HEK293 (cell line): ENCODE measurements at regions not wholly inside any gene's neighbourhood (a gene's known extent, or its start where the extent isn't known, plus 50 kb on each side); places are given as distances from the start of the nearest gene placed in this dataset.

ENCODE experiments used
- CTCF ChIA-PET: fragments of 350-600 bp; formaldehyde crosslinking; extraction: SDS; loops from one replicate; lab custom pipeline; 2021; ENCODE audit warnings: antibody characterized with exemption; lab: Yijun Ruan, JAX
- POLR2A ChIA-PET: fragments of 300-600 bp; formaldehyde crosslinking; extraction: SDS; loops from one replicate; lab custom pipeline; 2020; ENCODE audit warnings: antibody characterized with exemption, inconsistent platforms; lab: Yijun Ruan, JAX
- H3K27ac ChIP-seq: fragments of 200-500 bp; sonication (Bioruptor generic); 2 replicates; pipeline ENCODE4 v1.5.1; 2014; ENCODE audit warnings: low read depth, low read length, control low read depth, inconsistent platforms; ENCODE audit errors: extremely low read depth
- H3K36me3 ChIP-seq, 2 experiments: fragments of 200-500 bp in 1 of 2; sonication (Bioruptor generic) in 1 of 2; 1 replicate in 1 of 2; 2 replicates in 1 of 2; pipeline ENCODE4 v1.5.1; 2014 to 2017; ENCODE audit warnings: inconsistent platforms in 2 of 2, low read length in 2 of 2; ENCODE audit not compliant: control insufficient read depth in 2 of 2, insufficient read depth in 1 of 2
- H3K4me1 ChIP-seq: fragments of 200-500 bp; sonication (Bioruptor generic); 2 replicates; pipeline ENCODE4 v1.5.1; 2014; ENCODE audit warnings: mild to moderate bottlenecking, low read length, inconsistent platforms; ENCODE audit not compliant: control insufficient read depth, insufficient read depth
- H3K4me3 ChIP-seq: 2 replicates; pipeline ENCODE4 v1.5.1; 2011; ENCODE audit warnings: low read depth, mild to moderate bottlenecking, control low read depth, low read length, moderate library complexity
- H3K9me3 ChIP-seq: fragments of 200-500 bp; sonication (Bioruptor generic); 2 replicates; pipeline ENCODE4 v1.5.1; 2014; ENCODE audit warnings: low read depth, low read length, inconsistent platforms; ENCODE audit not compliant: control insufficient read depth, insufficient read depth
- BCL11B ChIP-seq: fragments of 450-650 bp; formaldehyde crosslinking; IDR thresholded peaks from 2 replicates; pipeline ENCODE4 v1.5.1; 2016; ENCODE audit warnings: low read depth, missing biosample characterization, missing genetic modification characterization
- EGR2 ChIP-seq: fragments of 450-650 bp; formaldehyde crosslinking; IDR thresholded peaks from 2 replicates; pipeline ENCODE4 v1.5.1; 2016; ENCODE audit warnings: low read depth, missing biosample characterization, missing genetic modification characterization
- GFI1B ChIP-seq: fragments of 450-650 bp; formaldehyde crosslinking; IDR thresholded peaks from 2 replicates; pipeline ENCODE4 v1.5.1; 2016; ENCODE audit warnings: missing biosample characterization, missing genetic modification characterization
- KLF17 ChIP-seq: fragments of 450-650 bp; formaldehyde crosslinking; IDR thresholded peaks from 2 replicates; pipeline ENCODE4 v1.5.1; 2016; ENCODE audit warnings: missing biosample characterization, missing genetic modification characterization
- OVOL3 ChIP-seq: fragments of 450-650 bp; formaldehyde crosslinking; IDR thresholded peaks from 2 replicates; pipeline ENCODE4 v1.5.1; 2016; ENCODE audit warnings: missing biosample characterization, missing genetic modification characterization
- SP2 ChIP-seq: fragments of 450-650 bp; formaldehyde crosslinking; IDR thresholded peaks from 2 replicates; pipeline ENCODE4 v1.5.1; 2016; ENCODE audit warnings: missing biosample characterization, missing genetic modification characterization
- TRIM28 ChIP-seq: IDR thresholded peaks from 2 replicates; pipeline ENCODE4 v1.6.1; 2011; ENCODE audit warnings: low read length, control low read depth, borderline replicate concordance
- WT1 ChIP-seq: fragments of 450-650 bp; formaldehyde crosslinking; IDR thresholded peaks from 2 replicates; pipeline ENCODE4 v1.5.1; 2016; ENCODE audit warnings: missing biosample characterization, missing genetic modification characterization
- ZNF10 ChIP-seq: fragments of 450-650 bp; formaldehyde crosslinking; IDR thresholded peaks from 2 replicates; pipeline ENCODE4 v1.5.1; 2017; ENCODE audit warnings: missing biosample characterization, missing genetic modification characterization
- ZNF157 ChIP-seq: fragments of 450-650 bp; formaldehyde crosslinking; IDR thresholded peaks from 2 replicates; pipeline ENCODE4 v1.5.1; 2016; ENCODE audit warnings: missing biosample characterization, missing genetic modification characterization
- ZNF223 ChIP-seq: fragments of 450-650 bp; formaldehyde crosslinking; IDR thresholded peaks from 2 replicates; pipeline ENCODE4 v1.5.1; 2016; ENCODE audit warnings: missing biosample characterization, missing genetic modification characterization
- ZNF26 ChIP-seq: fragments of 450-650 bp; formaldehyde crosslinking; IDR thresholded peaks from 2 replicates; pipeline ENCODE4 v1.5.1; 2016; ENCODE audit warnings: missing biosample characterization, missing genetic modification characterization
- ZNF302 ChIP-seq: fragments of 450-650 bp; formaldehyde crosslinking; IDR thresholded peaks from 2 replicates; pipeline ENCODE4 v1.5.1; 2016; ENCODE audit warnings: missing biosample characterization, missing genetic modification characterization, low read depth
- ZNF324 ChIP-seq: fragments of 450-650 bp; formaldehyde crosslinking; IDR thresholded peaks from 2 replicates; pipeline ENCODE4 v1.5.1; 2016; ENCODE audit warnings: missing biosample characterization, missing genetic modification characterization
- ZNF558 ChIP-seq: fragments of 450-650 bp; formaldehyde crosslinking; IDR thresholded peaks from 2 replicates; pipeline ENCODE4 v1.5.1; 2016; ENCODE audit warnings: missing biosample characterization, missing genetic modification characterization
- ZNF596 ChIP-seq: fragments of 450-650 bp; IDR thresholded peaks from 2 replicates; pipeline ENCODE4 v1.5.0; 2018; ENCODE audit warnings: missing biosample characterization, mild to moderate bottlenecking, missing genetic modification characterization, moderate library complexity
- ZNF830 ChIP-seq: fragments of 450-650 bp; IDR thresholded peaks from 2 replicates; pipeline ENCODE4 v1.5.0; 2018; ENCODE audit warnings: missing biosample characterization, missing genetic modification characterization, low read depth, mild to moderate bottlenecking, moderate library complexity
- TF ChIP-seq, protein P1 (sequence below): fragments of 450-650 bp; formaldehyde crosslinking; IDR thresholded peaks from 2 replicates; pipeline ENCODE4 v1.5.1; 2016; ENCODE audit warnings: missing biosample characterization, missing genetic modification characterization
- TF ChIP-seq, protein P2 (sequence below): fragments of 450-650 bp; formaldehyde crosslinking; IDR thresholded peaks from 2 replicates; pipeline ENCODE4 v1.5.1; 2016; ENCODE audit warnings: missing biosample characterization, missing genetic modification characterization

DNA sequence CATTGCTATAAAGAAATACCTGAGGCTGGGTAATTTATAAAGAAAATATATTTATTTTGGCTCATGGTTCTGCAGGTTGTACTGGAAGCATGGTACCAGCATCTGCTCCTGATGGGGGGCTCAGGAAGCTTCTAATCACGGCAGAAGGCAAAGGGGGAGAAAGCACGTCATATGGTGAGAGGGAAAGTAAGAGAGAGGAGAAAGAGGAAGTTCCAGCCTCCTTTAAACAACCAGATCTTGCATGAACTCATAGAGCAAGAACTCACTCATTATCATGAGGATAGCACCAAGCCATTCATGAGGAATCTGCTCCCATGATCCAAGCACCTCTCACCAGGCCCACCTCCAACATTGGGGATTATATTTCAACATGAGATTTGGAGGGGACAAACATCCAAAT, 125.0 kb upstream of the GRPR start (continued):
- TF ChIP-seq, protein P1, sequence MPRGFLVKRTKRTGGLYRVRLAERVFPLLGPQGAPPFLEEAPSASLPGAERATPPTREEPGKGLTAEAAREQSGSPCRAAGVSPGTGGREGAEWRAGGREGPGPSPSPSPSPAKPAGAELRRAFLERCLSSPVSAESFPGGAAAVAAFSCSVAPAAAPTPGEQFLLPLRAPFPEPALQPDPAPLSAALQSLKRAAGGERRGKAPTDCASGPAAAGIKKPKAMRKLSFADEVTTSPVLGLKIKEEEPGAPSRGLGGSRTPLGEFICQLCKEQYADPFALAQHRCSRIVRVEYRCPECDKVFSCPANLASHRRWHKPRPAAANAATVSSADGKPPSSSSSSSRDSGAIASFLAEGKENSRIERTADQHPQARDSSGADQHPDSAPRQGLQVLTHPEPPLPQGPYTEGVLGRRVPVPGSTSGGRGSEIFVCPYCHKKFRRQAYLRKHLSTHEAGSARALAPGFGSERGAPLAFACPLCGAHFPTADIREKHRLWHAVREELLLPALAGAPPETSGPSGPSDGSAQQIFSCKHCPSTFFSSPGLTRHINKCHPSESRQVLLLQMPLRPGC: no peak
- no peak for TF ChIP-seq ZNF830 (tag by site-specific recombination)
- no peak for TF ChIP-seq EGR2 (tag by site-specific recombination)
- no peak for TF ChIP-seq ZNF157 (tag by site-specific recombination)
- no peak for TF ChIP-seq GFI1B (tag by site-specific recombination)
- TF ChIP-seq TRIM28: no peak
- no peak for TF ChIP-seq ZNF324 (tag by site-specific recombination)
- no peak for TF ChIP-seq ZNF596 (tag by site-specific recombination)

DNA sequence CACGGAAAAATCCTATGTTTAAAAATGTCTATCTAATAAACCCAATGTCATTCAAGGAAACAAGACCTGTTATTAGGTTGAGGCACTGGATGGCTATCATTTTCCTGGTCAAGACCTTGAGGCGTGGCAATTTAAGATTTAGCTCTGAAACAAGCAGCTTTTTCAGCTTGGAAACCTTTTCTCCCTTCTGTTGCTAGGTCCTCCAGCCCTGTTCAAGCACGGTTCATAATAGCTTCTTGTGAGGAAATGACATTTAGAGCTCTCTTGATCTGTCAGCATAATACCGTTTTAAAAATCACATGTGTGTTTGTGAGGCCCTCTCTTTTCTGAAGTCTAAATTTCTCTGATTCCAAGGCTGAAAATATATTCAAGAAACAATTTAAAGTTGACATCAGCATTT, 133.6 kb upstream of the GRPR start:
- ChIA-PET POLR2A (no interaction called here), CTCF (no interaction called here)
- Histone ChIP-seq H3K9me3 (no peaks in the 10 kb centered on the region), H3K4me1 (no peaks in the 10 kb centered on the region), H3K36me3 (no peaks in the 10 kb centered on the region), H3K27ac (no peak overlapping the region), H3K4me3 (no peak overlapping the region)
- TF ChIP-seq ZNF558 (tag by site-specific recombination) (no peak), SP2 (tag by site-specific recombination) (no peak), KLF17 (no peak), ZNF26 (tag by site-specific recombination) (no peak), ZNF223 (tag by site-specific recombination) (no peak), ZNF302 (tag by site-specific recombination) (no peak), OVOL3 (tag by site-specific recombination) (no peak), BCL11B (tag by site-specific recombination) (no peak), WT1 (tag by site-specific recombination) (no peak), ZNF10 (tag by site-specific recombination) (no peak)
- TF ChIP-seq, protein P2, sequence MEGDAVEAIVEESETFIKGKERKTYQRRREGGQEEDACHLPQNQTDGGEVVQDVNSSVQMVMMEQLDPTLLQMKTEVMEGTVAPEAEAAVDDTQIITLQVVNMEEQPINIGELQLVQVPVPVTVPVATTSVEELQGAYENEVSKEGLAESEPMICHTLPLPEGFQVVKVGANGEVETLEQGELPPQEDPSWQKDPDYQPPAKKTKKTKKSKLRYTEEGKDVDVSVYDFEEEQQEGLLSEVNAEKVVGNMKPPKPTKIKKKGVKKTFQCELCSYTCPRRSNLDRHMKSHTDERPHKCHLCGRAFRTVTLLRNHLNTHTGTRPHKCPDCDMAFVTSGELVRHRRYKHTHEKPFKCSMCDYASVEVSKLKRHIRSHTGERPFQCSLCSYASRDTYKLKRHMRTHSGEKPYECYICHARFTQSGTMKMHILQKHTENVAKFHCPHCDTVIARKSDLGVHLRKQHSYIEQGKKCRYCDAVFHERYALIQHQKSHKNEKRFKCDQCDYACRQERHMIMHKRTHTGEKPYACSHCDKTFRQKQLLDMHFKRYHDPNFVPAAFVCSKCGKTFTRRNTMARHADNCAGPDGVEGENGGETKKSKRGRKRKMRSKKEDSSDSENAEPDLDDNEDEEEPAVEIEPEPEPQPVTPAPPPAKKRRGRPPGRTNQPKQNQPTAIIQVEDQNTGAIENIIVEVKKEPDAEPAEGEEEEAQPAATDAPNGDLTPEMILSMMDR: no peak
